Adrenal gland (tissue), 9 donors: ENCODE measurements at regions not wholly inside any gene's neighbourhood (a gene's known extent, or its start where the extent isn't known, plus 50 kb on each side); places are given as distances from the start of the nearest gene placed in this dataset.

ENCODE experiments used
- DNase-seq, 7 donors: peaks; one replicate each; pipeline ENCODE4 v3.0.0-alpha.2; 2019 to 2020
- H3K27ac ChIP-seq, 5 donors: fragments of 200-600 bp; sonication (generic) in 4 of 5; 1 replicate in 3 of 5; 2 replicates in 2 of 5; pipeline versions ENCODE4 v1.5.1 to v1.8.0; 2016 to 2020; ENCODE audit warnings: mild to moderate bottlenecking in 1 of 5
- H3K27me3 ChIP-seq: fragments of 200-600 bp; 2 replicates; pipeline ENCODE4 v1.8.0; 2021
- H3K36me3 ChIP-seq, 2 donors: fragments of 200-600 bp; replicated peaks in 1 of 2; 1 replicate in 1 of 2; 2 replicates in 1 of 2; pipeline versions ENCODE4 v1.5.1 to v1.8.0; 2018 to 2022
- H3K4me1 ChIP-seq, 2 donors: fragments of 200-600 bp; replicated peaks in 1 of 2; 1 replicate in 1 of 2; 2 replicates in 1 of 2; pipeline versions ENCODE4 v1.5.1 to v1.8.0; 2018 to 2021
- H3K4me3 ChIP-seq, 4 donors: fragments of 200-600 bp; sonication (generic) in 3 of 4; one replicate each; pipeline ENCODE4 v1.5.1; 2016 to 2018
- H3K9me3 ChIP-seq, 3 donors: fragments of 200-600 bp; sonication (generic) in 1 of 3; replicated peaks in 1 of 3; 1 replicate in 2 of 3; 2 replicates in 1 of 3; pipeline versions ENCODE4 v1.5.1 to v1.8.0; 2016 to 2021
- POLR2A ChIP-seq, 2 donors: fragments of 450-650 bp; IDR thresholded peaks; one replicate each; pipeline ENCODE4 v1.6.1; 2017; ENCODE audit warnings: antibody characterized with exemption in 2 of 2, mild to moderate bottlenecking in 2 of 2, moderate library complexity in 1 of 2
- WGBS, 4 donors: extraction: QIAGEN DNeasy Blood & Tissue Kit in 2 of 4; methylation state at CpG; one replicate each; pipeline versions ENCODE4 v1.1.5 to v1.1.7; 2013 to 2017; 5-methylcytosine and 5-hydroxymethylcytosine counted together
- intact Hi-C, 2 donors: fragments of 100-400 bp; cut with DNase I; formaldehyde crosslinking; loops; one replicate each; pipeline versions ENCODE4 v1.14.1 to v1.15.0; 2022 to 2023
- TF ChIP-seq, protein P1 (sequence below), 6 experiments: fragments of 450-650 bp in 4 of 6; fragments of 200-600 bp in 2 of 6; sonication (generic) in 1 of 6; IDR thresholded peaks; 1 replicate in 5 of 6; 2 replicates in 1 of 6; pipeline versions ENCODE4 v1.5.1 to v1.8.0; 2016 to 2021; ENCODE audit warnings: antibody characterized with exemption in 6 of 6, mild to moderate bottlenecking in 2 of 6, moderate library complexity in 1 of 6
- donor health status: healthy with polysubstance abuse.
- donor health status: Bipolar disorder and iron deficiency.
- donor health status: DM: yes; HTN: yes; CAD: no.
- donor health status: DM: no; HTN: no; CAD: no.
- donor health status: DM: no; HTN: no; CAD: no.

DNA sequence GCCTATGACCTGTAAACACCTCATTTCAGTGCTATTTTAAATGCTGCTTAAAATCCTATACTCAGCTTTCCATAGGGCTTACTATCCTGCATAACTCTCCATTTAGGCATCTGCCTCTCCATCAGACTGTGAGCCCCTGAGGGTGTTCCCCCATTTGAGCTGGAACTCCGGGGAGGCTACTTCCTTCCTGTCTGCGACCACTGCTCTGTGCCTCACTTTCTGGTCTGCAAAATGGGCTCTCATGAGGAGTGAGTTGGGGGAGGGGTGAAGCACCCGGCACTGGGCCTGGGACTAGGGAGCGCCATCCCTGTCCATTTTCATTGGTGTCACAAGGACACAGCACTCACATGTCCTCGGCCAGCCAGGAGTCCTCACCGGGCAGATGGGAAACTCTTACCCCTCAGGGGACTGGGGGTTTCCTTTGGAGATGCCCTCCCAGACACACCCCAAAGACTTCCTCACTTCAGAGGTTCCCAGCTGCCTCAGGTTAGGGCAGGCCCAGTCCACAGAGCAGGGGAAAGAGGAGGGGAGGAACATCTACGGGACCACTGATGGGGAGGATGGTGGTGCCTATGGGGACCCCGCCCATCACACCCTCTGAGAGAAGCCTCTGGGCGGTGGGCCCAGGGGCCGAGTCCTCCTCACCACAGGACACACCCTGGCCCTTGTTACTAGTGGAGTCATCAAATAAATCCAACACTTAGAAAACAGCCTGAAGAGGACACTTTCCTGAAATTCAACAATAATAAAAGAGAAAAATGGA lies 134.9 kb downstream of the MATN1 start:
- H3K27ac ChIP-seq = no peak overlapping the region
- no peaks in the 10 kb centered on the region for H3K9me3 ChIP-seq
- no peaks in the 10 kb centered on the region for H3K36me3 ChIP-seq
- H3K4me3 ChIP-seq = no peak overlapping the region
- H3K4me1 ChIP-seq = no peaks in the 10 kb centered on the region
- intact Hi-C loops = no loop called here
- H3K27me3 ChIP-seq = peaks cover 7% of the 10 kb centered on the region
- no peak for TF ChIP-seq POLR2A (IDR thresholded peaks at IDR 0.05)
- TF ChIP-seq, protein P1, sequence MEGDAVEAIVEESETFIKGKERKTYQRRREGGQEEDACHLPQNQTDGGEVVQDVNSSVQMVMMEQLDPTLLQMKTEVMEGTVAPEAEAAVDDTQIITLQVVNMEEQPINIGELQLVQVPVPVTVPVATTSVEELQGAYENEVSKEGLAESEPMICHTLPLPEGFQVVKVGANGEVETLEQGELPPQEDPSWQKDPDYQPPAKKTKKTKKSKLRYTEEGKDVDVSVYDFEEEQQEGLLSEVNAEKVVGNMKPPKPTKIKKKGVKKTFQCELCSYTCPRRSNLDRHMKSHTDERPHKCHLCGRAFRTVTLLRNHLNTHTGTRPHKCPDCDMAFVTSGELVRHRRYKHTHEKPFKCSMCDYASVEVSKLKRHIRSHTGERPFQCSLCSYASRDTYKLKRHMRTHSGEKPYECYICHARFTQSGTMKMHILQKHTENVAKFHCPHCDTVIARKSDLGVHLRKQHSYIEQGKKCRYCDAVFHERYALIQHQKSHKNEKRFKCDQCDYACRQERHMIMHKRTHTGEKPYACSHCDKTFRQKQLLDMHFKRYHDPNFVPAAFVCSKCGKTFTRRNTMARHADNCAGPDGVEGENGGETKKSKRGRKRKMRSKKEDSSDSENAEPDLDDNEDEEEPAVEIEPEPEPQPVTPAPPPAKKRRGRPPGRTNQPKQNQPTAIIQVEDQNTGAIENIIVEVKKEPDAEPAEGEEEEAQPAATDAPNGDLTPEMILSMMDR (IDR thresholded peaks at IDR 0.05) = no peak
- DNase-seq = peak in 1 of 7 donors; percentile 35
- WGBS, 4 donors = 66 to 84% (median 81%) methylated on average over 7 to 10 of the region's 10 CpGs

DNA sequence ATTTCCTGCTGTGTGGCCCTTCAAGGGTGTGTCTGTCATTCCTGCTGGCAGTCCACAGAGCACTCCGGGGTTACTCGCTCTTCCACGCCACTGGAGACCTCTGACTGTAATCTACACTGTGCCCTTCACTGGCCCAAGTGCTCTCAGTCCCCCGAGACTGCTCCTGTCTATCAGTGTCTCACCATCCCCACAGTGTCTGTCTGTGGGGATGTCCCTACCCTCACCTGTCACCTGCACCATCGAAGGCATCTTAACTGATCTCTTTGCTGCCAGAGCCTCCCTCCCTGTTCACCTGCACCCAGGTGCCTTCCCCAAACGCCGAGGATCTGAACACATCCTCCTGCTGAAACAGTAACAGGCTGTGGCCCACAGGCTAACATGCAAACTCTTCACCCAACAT lies 136.7 kb downstream of the MATN1 start:
- TF ChIP-seq, protein P1 (IDR thresholded peaks at IDR 0.05) = no peak
- TF ChIP-seq POLR2A (IDR thresholded peaks at IDR 0.05) = no peak
- WGBS, 4 donors = 69 to 78% (median 73%) methylated on average over 7 of the region's 7 CpGs
- DNase-seq = no peak
- no peak overlapping the region for H3K27ac ChIP-seq
- H3K4me3 ChIP-seq = no peak overlapping the region
- no peaks in the 10 kb centered on the region for H3K9me3 ChIP-seq
- no peaks in the 10 kb centered on the region for H3K36me3 ChIP-seq
- intact Hi-C loops = no loop called here
- peaks cover 7% of the 10 kb centered on the region for H3K27me3 ChIP-seq
- no peaks in the 10 kb centered on the region for H3K4me1 ChIP-seq

DNA sequence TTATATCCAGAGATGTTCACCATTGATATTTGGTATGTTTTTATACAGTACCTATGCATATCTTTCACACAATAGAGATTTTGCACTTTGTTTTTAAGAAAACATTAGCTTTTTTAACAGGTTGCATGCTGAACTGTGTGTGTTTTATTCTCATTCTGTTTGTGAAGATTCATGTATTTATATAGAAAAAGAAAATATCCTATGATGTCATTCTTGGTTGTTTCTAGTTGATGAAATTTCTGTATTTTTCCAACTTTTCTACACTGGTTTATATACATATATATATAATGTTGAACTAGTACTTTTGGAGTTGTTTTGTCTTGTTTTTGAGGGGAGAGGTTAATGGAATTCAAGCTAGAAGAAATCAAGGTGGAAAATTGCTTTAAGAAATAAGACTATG lies 143.8 kb downstream of the MATN1 start:
- no peaks in the 10 kb centered on the region for H3K36me3 ChIP-seq
- H3K9me3 ChIP-seq = no peaks in the 10 kb centered on the region
- H3K4me3 ChIP-seq = no peak overlapping the region
- no peak for TF ChIP-seq POLR2A (IDR thresholded peaks at IDR 0.05)
- TF ChIP-seq, protein P1 (IDR thresholded peaks at IDR 0.05) = no peak
- no peaks in the 10 kb centered on the region for H3K27me3 ChIP-seq
- no peak overlapping the region for H3K27ac ChIP-seq
- no peaks in the 10 kb centered on the region for H3K4me1 ChIP-seq
- no peak for DNase-seq
- intact Hi-C loops = no loop called here

DNA sequence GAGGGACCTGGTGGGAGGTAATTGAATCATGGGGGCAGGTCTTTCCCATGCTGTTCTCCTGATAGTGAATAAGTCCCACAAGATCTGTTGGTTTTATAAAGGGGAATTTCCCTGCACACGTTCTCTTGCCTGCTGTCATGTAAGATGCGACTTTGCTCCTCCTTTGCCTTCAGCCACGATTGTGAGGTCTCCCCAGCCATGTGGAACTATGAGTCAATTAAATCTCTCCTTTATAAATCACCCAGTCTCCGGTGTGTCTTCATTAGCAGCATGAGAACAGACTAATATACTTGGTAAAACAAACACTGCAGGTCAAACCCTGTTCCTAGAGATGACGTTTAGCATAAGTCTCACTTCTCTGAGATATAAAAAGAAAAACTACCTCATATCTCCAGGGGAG lies 148.3 kb downstream of the MATN1 start:
- WGBS, 4 donors = 55 to 61% (median 57%) methylated on average over 5 of the region's 5 CpGs
- DNase-seq = no peak
- Histone ChIP-seq H3K9me3 (no peaks in the 10 kb centered on the region), H3K27me3 (no peaks in the 10 kb centered on the region), H3K4me3 (no peak overlapping the region), H3K27ac (no peak overlapping the region), H3K4me1 (no peaks in the 10 kb centered on the region), H3K36me3 (no peaks in the 10 kb centered on the region)
- no peak for TF ChIP-seq POLR2A (IDR thresholded peaks at IDR 0.05)
- TF ChIP-seq, protein P1 (IDR thresholded peaks at IDR 0.05) = no peak
- intact Hi-C loops = no loop called here
